ENCODE measurements at regions not wholly inside any gene's neighbourhood (a gene's known extent, or its start where the extent isn't known, plus 50 kb on each side); places are given as distances from the start of the nearest gene placed in this dataset.
A peak's percentile ranks its signal among the peaks of the same experiment; 100 is the strongest.

GRCh38 chr7:46616636-46617035 is 695.6 kb upstream of the IGFBP3 start:
- Histone ChIP-seq H3K4me3 (ENCODE audit: low read depth, low read length) (no peak overlapping the region), H3K36me3 (replicated peaks) (no peaks in the 10 kb centered on the region), H3K27ac (no peak overlapping the region), H3K27me3 (replicated peaks) (no peaks in the 10 kb centered on the region)
- DNase-seq = peak; percentile 42
- TF ChIP-seq CTCF (IDR thresholded peaks at IDR 0.05; ENCODE audit: low read depth, low read length, missing control alignments) = no peak
- in situ Hi-C loops (cut with HindIII; ENCODE audit: low pct_ligation_motif_present, low sequenced_read_pairs) = no loop called here

DNA sequence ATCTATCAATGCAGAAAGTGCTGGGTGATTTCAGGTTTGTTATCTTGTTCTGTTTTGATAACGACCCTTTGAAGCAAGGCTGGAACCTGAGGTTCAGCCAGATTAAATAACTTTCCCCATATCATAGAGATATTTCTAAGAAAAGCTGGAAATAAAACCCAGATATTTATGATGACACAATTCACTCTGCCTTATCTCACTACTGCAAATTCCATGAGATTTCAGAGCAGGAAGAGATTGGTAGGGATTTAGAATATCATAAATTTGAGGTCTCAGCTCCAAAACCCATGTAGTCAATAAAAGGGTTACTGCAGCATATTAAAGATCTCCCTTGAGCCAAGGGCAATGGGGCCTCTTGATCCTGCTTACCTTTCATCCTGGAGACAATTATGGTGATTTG is 692.5 kb upstream of the IGFBP3 start:
- in situ Hi-C loops (cut with HindIII; ENCODE audit: low pct_ligation_motif_present, low sequenced_read_pairs) = no loop called here
- TF ChIP-seq CTCF (IDR thresholded peaks at IDR 0.05; ENCODE audit: low read depth, low read length, missing control alignments) = no peak
- Histone ChIP-seq H3K4me3 (ENCODE audit: low read depth, low read length) (no peak overlapping the region), H3K27ac (no peak overlapping the region), H3K27me3 (replicated peaks) (no peaks in the 10 kb centered on the region), H3K36me3 (replicated peaks) (no peaks in the 10 kb centered on the region)
- DNase-seq = no peak

DNA sequence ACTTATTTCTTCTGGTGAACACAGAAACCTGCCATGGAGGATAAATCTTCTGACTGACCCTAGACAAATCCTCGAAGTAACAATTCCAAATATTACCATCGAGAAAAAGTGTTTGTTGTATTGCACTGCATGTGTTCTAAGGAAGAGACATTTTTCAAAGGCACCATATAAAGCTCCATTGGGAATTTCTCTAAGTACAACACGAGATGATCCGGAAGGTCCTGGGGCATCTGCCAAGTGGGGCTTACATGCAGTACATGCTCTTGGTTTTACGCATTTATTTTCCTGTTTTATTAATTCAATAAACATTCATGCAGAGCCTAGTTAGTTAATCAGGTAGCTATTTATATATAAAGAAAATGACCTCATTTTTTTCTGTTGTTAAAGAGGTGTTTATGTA is 692.0 kb upstream of the IGFBP3 start:
- no peaks in the 10 kb centered on the region for H3K36me3 ChIP-seq (replicated peaks)
- in situ Hi-C loops (cut with HindIII; ENCODE audit: low pct_ligation_motif_present, low sequenced_read_pairs) = no loop called here
- DNase-seq = no peak
- H3K4me3 ChIP-seq (ENCODE audit: low read depth, low read length) = no peak overlapping the region
- H3K27me3 ChIP-seq (replicated peaks) = no peaks in the 10 kb centered on the region
- no peak for TF ChIP-seq CTCF (IDR thresholded peaks at IDR 0.05; ENCODE audit: low read depth, low read length, missing control alignments)
- H3K27ac ChIP-seq = no peak overlapping the region

DNA sequence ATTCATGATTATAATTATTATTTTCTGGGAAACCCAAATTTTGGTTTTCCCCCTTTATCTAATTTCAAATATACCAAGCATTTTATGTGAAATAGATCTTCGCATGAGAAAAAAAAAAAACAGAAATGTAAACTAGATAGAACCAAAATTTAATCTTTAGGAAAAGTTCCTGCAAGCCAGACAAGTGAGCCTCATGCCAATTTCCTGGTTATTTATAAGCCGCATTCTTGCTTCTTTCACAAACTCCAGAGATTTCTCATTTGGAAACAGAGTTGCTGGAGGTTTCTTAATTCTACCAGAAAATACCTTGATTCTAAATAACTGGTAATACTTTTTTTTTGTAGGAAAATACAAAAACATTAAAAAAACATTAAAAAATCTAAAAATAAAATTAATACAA is 690.4 kb upstream of the IGFBP3 start:
- in situ Hi-C loops (cut with HindIII; ENCODE audit: low pct_ligation_motif_present, low sequenced_read_pairs) = no loop called here
- Histone ChIP-seq H3K27me3 (replicated peaks) (no peaks in the 10 kb centered on the region), H3K27ac (no peak overlapping the region), H3K36me3 (replicated peaks) (no peaks in the 10 kb centered on the region), H3K4me3 (ENCODE audit: low read depth, low read length) (no peak overlapping the region)
- TF ChIP-seq CTCF (IDR thresholded peaks at IDR 0.05; ENCODE audit: low read depth, low read length, missing control alignments) = no peak
- no peak for DNase-seq

DNA sequence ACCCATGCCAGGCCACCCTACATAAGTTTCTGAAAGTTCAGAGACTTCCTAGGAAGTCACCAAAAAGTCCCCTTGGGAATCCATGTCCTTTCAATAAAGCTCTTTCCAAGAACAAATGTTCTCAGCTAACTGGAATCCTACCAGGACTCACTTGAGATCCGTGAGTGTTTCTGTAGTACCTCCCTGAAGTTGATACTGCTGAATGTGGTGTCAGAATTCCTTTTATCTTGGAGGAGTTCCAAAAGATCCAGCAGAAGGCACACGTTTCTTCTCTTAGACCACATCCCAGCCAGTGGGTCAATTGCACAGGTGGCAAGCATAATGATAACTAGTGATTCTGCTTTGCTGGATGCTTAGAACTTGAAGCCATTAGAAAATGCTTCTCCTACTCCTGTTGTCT is 689.7 kb upstream of the IGFBP3 start:
- no peak overlapping the region for H3K4me3 ChIP-seq (ENCODE audit: low read depth, low read length)
- no peak for DNase-seq
- no peaks in the 10 kb centered on the region for H3K27me3 ChIP-seq (replicated peaks)
- in situ Hi-C loops (cut with HindIII; ENCODE audit: low pct_ligation_motif_present, low sequenced_read_pairs) = no loop called here
- H3K36me3 ChIP-seq (replicated peaks) = no peaks in the 10 kb centered on the region
- no peak for TF ChIP-seq CTCF (IDR thresholded peaks at IDR 0.05; ENCODE audit: low read depth, low read length, missing control alignments)
- H3K27ac ChIP-seq = no peak overlapping the region

- no peak for DNase-seq
- no peaks in the 10 kb centered on the region for H3K27me3 ChIP-seq (replicated peaks)
- no peak overlapping the region for H3K4me3 ChIP-seq (ENCODE audit: low read depth, low read length)
- no peak for TF ChIP-seq CTCF (IDR thresholded peaks at IDR 0.05; ENCODE audit: low read depth, low read length, missing control alignments)
- in situ Hi-C loops (cut with HindIII; ENCODE audit: low pct_ligation_motif_present, low sequenced_read_pairs) = no loop called here
- H3K36me3 ChIP-seq (replicated peaks) = no peaks in the 10 kb centered on the region
- no peak overlapping the region for H3K27ac ChIP-seq
Measured at GRCh38 chr7:46607176-46607575, 686.1 kb upstream of the IGFBP3 start.

Measured in brain microvascular endothelial cell (primary cell).